ENCODE measurements at regions not wholly inside any gene's neighbourhood (a gene's known extent, or its start where the extent isn't known, plus 50 kb on each side); places are given as distances from the start of the nearest gene placed in this dataset.

DNA sequence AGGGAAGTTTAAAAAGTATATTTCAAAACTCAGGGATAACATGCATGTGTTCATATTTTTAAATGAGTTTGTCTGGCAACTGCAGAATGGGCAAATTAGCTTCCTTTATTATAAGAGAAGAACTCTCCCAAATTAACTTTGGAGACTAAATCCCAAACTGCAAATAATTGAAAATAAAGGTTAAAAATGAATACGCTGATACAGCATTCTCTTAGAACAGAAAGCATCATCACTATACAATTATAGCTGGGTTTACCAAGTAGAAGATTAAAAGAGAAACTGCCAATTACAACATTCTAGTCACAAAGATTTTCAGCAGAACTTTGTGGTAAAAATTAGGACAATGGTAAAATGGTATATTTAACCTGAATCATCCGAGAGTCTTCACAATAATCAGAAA is 73.3 kb downstream of the OLFM4 start:
- no peak overlapping the region for H3K27ac Mint-ChIP-seq (ENCODE audit: unreplicated experiment)
- no peak overlapping the region for H3K4me3 Mint-ChIP-seq (ENCODE audit: unreplicated experiment)
- no peaks in the 10 kb centered on the region for H3K4me1 Mint-ChIP-seq (ENCODE audit: low read depth)
- TF ChIP-seq, protein P1, sequence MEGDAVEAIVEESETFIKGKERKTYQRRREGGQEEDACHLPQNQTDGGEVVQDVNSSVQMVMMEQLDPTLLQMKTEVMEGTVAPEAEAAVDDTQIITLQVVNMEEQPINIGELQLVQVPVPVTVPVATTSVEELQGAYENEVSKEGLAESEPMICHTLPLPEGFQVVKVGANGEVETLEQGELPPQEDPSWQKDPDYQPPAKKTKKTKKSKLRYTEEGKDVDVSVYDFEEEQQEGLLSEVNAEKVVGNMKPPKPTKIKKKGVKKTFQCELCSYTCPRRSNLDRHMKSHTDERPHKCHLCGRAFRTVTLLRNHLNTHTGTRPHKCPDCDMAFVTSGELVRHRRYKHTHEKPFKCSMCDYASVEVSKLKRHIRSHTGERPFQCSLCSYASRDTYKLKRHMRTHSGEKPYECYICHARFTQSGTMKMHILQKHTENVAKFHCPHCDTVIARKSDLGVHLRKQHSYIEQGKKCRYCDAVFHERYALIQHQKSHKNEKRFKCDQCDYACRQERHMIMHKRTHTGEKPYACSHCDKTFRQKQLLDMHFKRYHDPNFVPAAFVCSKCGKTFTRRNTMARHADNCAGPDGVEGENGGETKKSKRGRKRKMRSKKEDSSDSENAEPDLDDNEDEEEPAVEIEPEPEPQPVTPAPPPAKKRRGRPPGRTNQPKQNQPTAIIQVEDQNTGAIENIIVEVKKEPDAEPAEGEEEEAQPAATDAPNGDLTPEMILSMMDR (IDR thresholded peaks at IDR 0.05), result no peak
- H3K36me3 Mint-ChIP-seq (ENCODE audit: low read depth), result no peaks in the 10 kb centered on the region
- no peak for DNase-seq (ENCODE audit: low spot score)
- H3K27me3 Mint-ChIP-seq (ENCODE audit: low read depth), result no peaks in the 10 kb centered on the region
- H3K9me3 Mint-ChIP-seq (ENCODE audit: low read depth), result peaks cover 10% of the 10 kb centered on the region

DNA sequence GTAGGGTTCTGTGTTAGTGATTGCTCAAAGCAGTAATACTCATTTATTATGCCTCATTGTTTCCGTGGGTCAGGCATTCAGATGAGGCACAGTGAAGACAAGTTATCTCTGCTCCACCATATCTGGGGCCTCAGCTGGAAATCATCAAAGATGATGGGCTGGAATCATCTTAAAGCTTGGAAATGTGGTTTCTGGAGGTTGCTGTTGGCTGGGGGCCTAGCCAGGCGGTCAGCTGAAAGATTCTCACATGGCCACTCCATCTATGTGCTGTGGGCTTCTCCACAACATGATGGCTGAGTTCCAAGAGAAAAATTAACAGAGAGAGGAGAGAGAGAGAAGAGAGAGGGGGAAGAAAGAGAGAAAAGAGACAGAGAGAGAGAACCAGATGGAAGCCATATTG is 75.5 kb downstream of the OLFM4 start:
- Mint-ChIP-seq H3K9me3 (ENCODE audit: low read depth) (peaks cover 6% of the 10 kb centered on the region), H3K36me3 (ENCODE audit: low read depth) (no peaks in the 10 kb centered on the region), H3K27me3 (ENCODE audit: low read depth) (no peaks in the 10 kb centered on the region), H3K4me3 (ENCODE audit: unreplicated experiment) (no peak overlapping the region), H3K27ac (ENCODE audit: unreplicated experiment) (no peak overlapping the region), H3K4me1 (ENCODE audit: low read depth) (no peaks in the 10 kb centered on the region)
- TF ChIP-seq, protein P1 (IDR thresholded peaks at IDR 0.05), result no peak
- DNase-seq (ENCODE audit: low spot score), result no peak

DNA sequence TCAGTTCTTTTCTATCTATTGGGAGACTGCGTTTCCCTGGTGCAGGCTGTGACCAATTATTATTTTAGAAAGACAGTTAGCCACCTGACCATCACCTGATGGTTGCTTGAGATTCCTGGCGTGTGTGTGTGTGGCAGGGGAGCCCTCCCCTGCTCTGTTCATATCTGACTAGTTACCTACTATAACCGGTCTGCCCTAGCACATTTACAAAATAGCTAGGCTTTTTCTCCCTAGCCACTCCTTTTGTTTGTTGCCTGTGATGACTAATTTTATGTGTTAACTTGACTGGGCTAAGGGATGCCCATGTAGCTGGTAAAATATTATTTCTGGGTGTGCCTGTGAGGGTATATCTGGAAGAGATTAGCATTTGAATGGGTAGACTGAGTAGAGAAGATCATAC is 76.9 kb downstream of the OLFM4 start:
- Mint-ChIP-seq H3K4me3 (ENCODE audit: unreplicated experiment) (no peak overlapping the region), H3K27me3 (ENCODE audit: low read depth) (no peaks in the 10 kb centered on the region), H3K9me3 (ENCODE audit: low read depth) (peaks cover 3% of the 10 kb centered on the region), H3K36me3 (ENCODE audit: low read depth) (no peaks in the 10 kb centered on the region), H3K27ac (ENCODE audit: unreplicated experiment) (no peak overlapping the region), H3K4me1 (ENCODE audit: low read depth) (no peaks in the 10 kb centered on the region)
- TF ChIP-seq, protein P1 (IDR thresholded peaks at IDR 0.05), result no peak
- DNase-seq (ENCODE audit: low spot score), result no peak

DNA sequence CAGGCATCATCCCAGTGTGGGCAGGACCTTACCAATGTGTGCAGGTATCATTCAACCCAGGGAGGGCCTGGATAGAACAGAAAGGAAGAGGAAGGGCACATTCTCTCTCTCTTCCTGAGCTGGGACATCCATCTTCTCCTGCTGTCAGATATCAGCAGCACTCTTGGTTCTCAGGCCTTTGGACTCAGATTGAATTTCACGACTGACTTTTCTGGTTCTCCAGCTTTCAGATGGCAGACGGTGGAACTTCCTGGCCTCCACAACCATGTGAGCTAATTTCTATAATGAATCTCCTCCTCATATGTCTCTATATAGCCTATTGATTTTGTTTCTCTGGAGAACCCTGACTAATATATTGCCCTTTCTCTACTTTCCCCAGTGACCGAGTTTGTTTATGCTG is 77.3 kb downstream of the OLFM4 start:
- no peak for DNase-seq (ENCODE audit: low spot score)
- no peaks in the 10 kb centered on the region for H3K27me3 Mint-ChIP-seq (ENCODE audit: low read depth)
- H3K4me3 Mint-ChIP-seq (ENCODE audit: unreplicated experiment), result no peak overlapping the region
- H3K9me3 Mint-ChIP-seq (ENCODE audit: low read depth), result peaks cover 3% of the 10 kb centered on the region
- TF ChIP-seq, protein P1 (IDR thresholded peaks at IDR 0.05), result no peak
- H3K4me1 Mint-ChIP-seq (ENCODE audit: low read depth), result no peaks in the 10 kb centered on the region
- no peaks in the 10 kb centered on the region for H3K36me3 Mint-ChIP-seq (ENCODE audit: low read depth)
- no peak overlapping the region for H3K27ac Mint-ChIP-seq (ENCODE audit: unreplicated experiment)

DNA sequence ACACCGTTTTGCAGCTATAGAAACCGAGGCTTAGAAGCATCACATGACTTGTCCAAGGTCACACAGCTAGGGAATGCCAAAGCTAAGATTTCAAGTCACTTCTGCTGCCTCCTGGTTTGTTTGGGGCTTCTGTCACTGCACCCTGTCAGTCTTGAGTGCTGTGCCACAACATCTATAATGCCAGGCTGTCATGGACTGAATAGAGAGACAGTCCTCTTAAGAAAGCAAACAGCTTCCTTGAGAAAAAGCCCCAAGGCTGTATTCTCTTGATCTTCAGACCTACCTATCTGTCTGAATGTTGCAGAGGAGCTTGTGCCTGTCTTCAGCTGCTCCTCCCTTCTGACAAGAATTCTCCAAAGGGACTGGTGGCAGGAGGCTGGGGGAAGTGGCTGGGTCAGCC is 81.6 kb downstream of the OLFM4 start:
- no peaks in the 10 kb centered on the region for H3K4me1 Mint-ChIP-seq (ENCODE audit: low read depth)

More for the DNA sequence above, 81.6 kb downstream of the OLFM4 start:
- Mint-ChIP-seq H3K36me3 (ENCODE audit: low read depth) (no peaks in the 10 kb centered on the region), H3K9me3 (ENCODE audit: low read depth) (peaks cover 3% of the 10 kb centered on the region), H3K27me3 (ENCODE audit: low read depth) (peaks cover 1% of the 10 kb centered on the region), H3K4me3 (ENCODE audit: unreplicated experiment) (no peak overlapping the region), H3K27ac (ENCODE audit: unreplicated experiment) (no peak overlapping the region)
- TF ChIP-seq, protein P1 (IDR thresholded peaks at IDR 0.05), result no peak
- DNase-seq (ENCODE audit: low spot score), result no peak

Measured in chondrocyte (in vitro differentiated cells).